SK-N-MC (cell line): ENCODE measurements at regions not wholly inside any gene's neighbourhood (a gene's known extent, or its start where the extent isn't known, plus 50 kb on each side); places are given as distances from the start of the nearest gene placed in this dataset.

Source experiments
- EZH2 ChIP-seq: fragments of 200-600 bp; sonication (generic); IDR thresholded peaks from one replicate; pipeline ENCODE4 v1.6.1; 2017; ENCODE audit warnings: antibody characterized with exemption
- FOXP2 ChIP-seq: optimal IDR thresholded peaks from 2 replicates; pipeline ENCODE3; 2011; ENCODE audit warnings: mild to moderate bottlenecking, moderate library complexity; ENCODE audit not compliant: insufficient read depth; ENCODE audit errors: extremely low read length, control extremely low read depth
- POLR2AphosphoS5 ChIP-seq: IDR thresholded peaks from 2 replicates; pipeline ENCODE4 v1.6.1; 2012; ENCODE audit warnings: mild to moderate bottlenecking, low read depth, low read length, borderline replicate concordance

DNA sequence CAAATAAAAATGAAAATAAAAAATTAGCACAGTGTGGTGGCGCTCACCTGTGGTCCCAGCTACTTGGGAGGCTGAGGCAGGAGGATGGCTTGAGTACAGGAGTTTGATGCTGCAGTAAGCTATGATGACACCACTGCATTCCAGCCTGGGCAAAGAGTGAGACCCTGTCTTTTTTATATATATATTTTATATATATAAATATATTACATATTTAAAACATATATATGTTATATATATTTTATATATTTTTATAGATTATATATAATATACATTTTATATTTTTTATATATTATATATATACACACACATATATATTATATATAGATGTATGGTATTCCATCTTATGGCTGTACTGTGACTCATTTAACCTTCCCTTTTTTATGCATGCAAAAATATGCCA lies 87.6 kb upstream of the PMEPA1 start:
- TF ChIP-seq EZH2 (no peak), POLR2AphosphoS5 (no peak), FOXP2 (no peak)
